GM12891 (cell line): ENCODE measurements at regions not wholly inside any gene's neighbourhood (a gene's known extent, or its start where the extent isn't known, plus 50 kb on each side); places are given as distances from the start of the nearest gene placed in this dataset.
"Not testable (repeated sequence)": the region's sequence is repeated elsewhere in the genome, so short reads cannot be mapped to it uniquely, and the experiment has no call there.

Experiments used
- DNase-seq: peaks from one replicate; pipeline ENCODE4 v3.0.0; 2011; ENCODE audit warnings: low spot score; ENCODE audit not compliant: insufficient read length
- FAIRE-seq: peaks from 2 replicates; lab custom pipeline; 2011; peaks lifted over from hg19 to GRCh38; lab: Jason Lieb, UNC
- PAX5 ChIP-seq: IDR thresholded peaks from 2 replicates; pipeline ENCODE4 v1.6.1; 2011; ENCODE audit warnings: low read length, moderate library complexity, mild to moderate bottlenecking; ENCODE audit not compliant: insufficient read depth, severe bottlenecking
- POLR2A ChIP-seq: IDR thresholded peaks from 2 replicates; pipeline ENCODE4 v1.6.1; 2011; ENCODE audit warnings: low read depth, low read length, control low read depth
- POLR2AphosphoS5 ChIP-seq: IDR thresholded peaks from 2 replicates; pipeline ENCODE4 v1.6.1; 2011; ENCODE audit warnings: low read depth, low read length, control low read depth
- POU2F2 ChIP-seq: IDR thresholded peaks from 2 replicates; pipeline ENCODE4 v1.6.1; 2011; ENCODE audit warnings: low read depth, mild to moderate bottlenecking, control low read depth, low read length, moderate library complexity
- SPI1 ChIP-seq: IDR thresholded peaks from 2 replicates; pipeline ENCODE4 v1.6.1; 2011; ENCODE audit warnings: low read depth, low read length, control low read depth
- TAF1 ChIP-seq: IDR thresholded peaks from 2 replicates; pipeline ENCODE4 v1.6.1; 2011; ENCODE audit warnings: low read depth, low read length, control low read depth

- DNase-seq: no peak
- TF ChIP-seq TAF1 (no peak), POU2F2 (no peak), PAX5 (no peak), SPI1 (no peak), POLR2A (no peak), POLR2AphosphoS5 (no peak)
- no peak for FAIRE-seq
These were observed 219.6 kb downstream of the DKK2 start for GRCh38 chr4:106816496-106816895.

DNA sequence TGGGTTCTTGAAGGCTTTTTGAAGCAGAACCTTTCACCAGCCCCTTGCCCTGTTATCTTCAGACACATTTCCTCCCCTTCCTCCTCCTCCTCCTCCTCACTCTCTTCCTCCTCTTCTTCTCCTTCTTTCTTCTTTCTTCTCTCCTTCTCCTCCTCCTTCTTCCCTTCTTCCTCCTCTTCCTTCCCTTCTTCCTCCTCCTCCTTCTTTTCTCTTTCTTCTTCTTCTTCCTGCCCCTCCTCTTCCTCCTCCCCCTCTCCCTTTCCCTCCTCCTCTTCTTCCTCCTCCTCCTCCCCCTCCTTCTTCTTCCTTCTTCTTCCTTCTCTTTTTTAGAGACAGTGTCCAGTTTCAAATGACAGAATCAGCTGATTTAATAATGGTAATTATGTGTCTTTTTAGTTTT, 226.0 kb downstream of the DKK2 start:
- FAIRE-seq: no peak
- no peak for TF ChIP-seq PAX5
- TF ChIP-seq POLR2A: no peak
- TF ChIP-seq POLR2AphosphoS5: no peak
- no peak for TF ChIP-seq SPI1
- TF ChIP-seq TAF1: no peak
- TF ChIP-seq POU2F2: no peak
- DNase-seq: no peak

GRCh38 chr4:106809076-106809475, 227.0 kb downstream of the DKK2 start:
- TF ChIP-seq POU2F2 (no peak), POLR2A (no peak), POLR2AphosphoS5 (no peak), PAX5 (no peak), SPI1 (no peak), TAF1 (no peak)
- FAIRE-seq (no peak), DNase-seq (no peak)

GRCh38 chr4:106806158-106806797, 229.8 kb downstream of the DKK2 start:
- DNase-seq: no peak
- FAIRE-seq: no peak
- TF ChIP-seq POLR2A: no peak
- no peak for TF ChIP-seq POLR2AphosphoS5
- no peak for TF ChIP-seq PAX5
- no peak for TF ChIP-seq POU2F2

DNA sequence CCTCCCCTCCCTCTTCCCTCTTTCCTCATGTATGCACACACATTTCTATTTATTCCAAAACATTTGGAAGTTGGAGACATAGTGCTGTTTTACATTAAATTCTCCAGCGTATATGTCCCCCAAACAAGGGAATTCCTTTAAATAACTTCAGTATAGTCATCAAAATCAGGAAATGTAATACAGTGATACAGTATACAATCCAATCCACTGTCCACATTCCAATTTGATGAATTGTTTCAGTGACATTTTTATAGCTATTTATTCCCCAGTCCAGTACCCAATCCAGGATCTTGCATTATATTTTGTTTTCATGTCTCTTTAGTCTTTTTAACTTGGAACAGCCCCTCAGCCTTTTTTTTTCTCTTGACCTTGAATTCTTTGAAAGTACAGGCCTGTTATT, 233.0 kb downstream of the DKK2 start:
- FAIRE-seq: no peak
- no peak for DNase-seq
- TF ChIP-seq POU2F2 (no peak), POLR2AphosphoS5 (no peak), TAF1 (no peak), PAX5 (no peak), POLR2A (no peak), SPI1 (no peak)

GRCh38 chr4:106801386-106801785, 234.7 kb downstream of the DKK2 start:
- DNase-seq: no peak
- no peak for FAIRE-seq
- no peak for TF ChIP-seq TAF1
- no peak for TF ChIP-seq POLR2A
- no peak for TF ChIP-seq POLR2AphosphoS5
- TF ChIP-seq POU2F2: no peak
- no peak for TF ChIP-seq PAX5
- no peak for TF ChIP-seq SPI1

- FAIRE-seq: no peak
- no peak for DNase-seq
- TF ChIP-seq PAX5 (no peak), POU2F2 (no peak), POLR2AphosphoS5 (no peak), SPI1 (no peak), TAF1 (no peak), POLR2A (no peak)
These were observed 239.2 kb downstream of the DKK2 start for GRCh38 chr4:106796876-106797275.

GRCh38 chr4:106795326-106795725, 240.8 kb downstream of the DKK2 start:
- no peak for FAIRE-seq

GRCh38 chr4:106793933-106794332, 242.2 kb downstream of the DKK2 start:
- DNase-seq: no peak
- TF ChIP-seq POU2F2: no peak
- TF ChIP-seq TAF1: no peak
- no peak for TF ChIP-seq POLR2AphosphoS5
- no peak for TF ChIP-seq SPI1

More at GRCh38 chr4:106795326-106795725, 240.8 kb downstream of the DKK2 start:
- no peak for DNase-seq
- TF ChIP-seq POLR2AphosphoS5 (no peak), TAF1 (no peak), SPI1 (no peak), PAX5 (no peak), POLR2A (no peak), POU2F2 (no peak)

GRCh38 chr4:106775636-106776035, 260.5 kb downstream of the DKK2 start:
- TF ChIP-seq TAF1 (no peak), POLR2AphosphoS5 (no peak), PAX5 (no peak), POU2F2 (no peak), SPI1 (no peak), POLR2A (no peak)
- DNase-seq: no peak
- no peak for FAIRE-seq

More at GRCh38 chr4:106793933-106794332, 242.2 kb downstream of the DKK2 start:
- FAIRE-seq: no peak

DNA sequence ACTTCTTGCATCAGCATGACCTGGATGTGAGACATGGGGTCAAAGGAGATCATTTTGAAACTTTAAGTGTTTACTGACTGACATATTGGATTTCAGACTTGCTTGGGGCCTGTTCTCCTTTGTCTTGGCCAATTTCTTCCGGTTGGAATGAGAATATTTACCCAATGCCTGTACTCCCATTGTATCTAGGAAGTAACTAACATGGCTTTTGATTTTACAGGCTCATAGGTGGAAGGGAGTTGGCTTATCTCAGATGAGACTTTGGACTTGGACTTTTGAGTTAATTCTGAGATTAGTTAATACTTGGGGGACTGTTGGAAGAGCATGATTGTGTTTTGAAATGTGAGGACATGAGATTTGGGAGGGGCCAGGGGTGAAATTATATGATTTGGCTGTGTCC, 262.1 kb downstream of the DKK2 start:
- DNase-seq, FAIRE-seq: not testable (repeated sequence)
